K562 (cell line): ENCODE measurements at regions not wholly inside any gene's neighbourhood (a gene's known extent, or its start where the extent isn't known, plus 50 kb on each side); places are given as distances from the start of the nearest gene placed in this dataset.

Source experiments
- ATAC-seq: fragments of 200-7000 bp; cut with Tn5 transposase; 3 replicates; pipeline ENCODE4 v1.9.1; 2020; ENCODE audit warnings: moderate library complexity
- BruUV-seq: library from RNA; stranded (reverse); fragments of 400-500 nt; replicated peaks from 2 replicates; lab custom pipeline; 2021; lab: Mats Ljungman, UMichigan
- CTCF ChIA-PET: fragments of 300-600 bp; formaldehyde crosslinking; extraction: SDS; loops from one replicate; lab custom pipeline; 2021; ENCODE audit warnings: low intra/inter-chr PET ratio; lab: Yijun Ruan, JAX
- POLR2A ChIA-PET: fragments of 300-600, 350-650 bp; sonication (Branson Sonifier 250); formaldehyde crosslinking; extraction: SDS; loops from one replicate; lab custom pipeline; 2021; ENCODE audit warnings: antibody characterized with exemption, inconsistent platforms; lab: Yijun Ruan, JAX
- DNase-seq, 4 experiments: peaks; one replicate each; pipeline versions ENCODE4 v3.0.0 to v3.0.0-alpha.2; 2011 to 2018; ENCODE audit warnings: low spot score in 3 of 4, mixed read lengths in 3 of 4; ENCODE audit errors: extremely low read depth in 1 of 4
- FAIRE-seq: peaks from 2 replicates; lab custom pipeline; 2011; peaks lifted over from hg19 to GRCh38; lab: Jason Lieb, UNC
- H2AFZ ChIP-seq: 2 replicates; pipeline ENCODE4 v1.6.0; 2011; ENCODE audit warnings: low read depth, low read length, control low read depth, inconsistent platforms
- H3K27ac ChIP-seq: fragments of 200-600 bp; 3 replicates; pipeline ENCODE4 v1.8.0; 2011; ENCODE audit warnings: low read depth, mild to moderate bottlenecking, control low read depth, inconsistent platforms, low read length, moderate library complexity, mixed read lengths; ENCODE audit errors: extremely low read depth
- H3K27me3 ChIP-seq, 2 experiments: fragments of 300-600 bp in 1 of 2; 2 replicates in 1 of 2; 3 replicates in 1 of 2; pipeline versions ENCODE4 v1.6.0 to v1.8.0; 2011; ENCODE audit warnings: inconsistent platforms in 2 of 2, low read length in 2 of 2, mild to moderate bottlenecking in 1 of 2, mixed read lengths in 1 of 2, moderate library complexity in 1 of 2; ENCODE audit not compliant: control insufficient read depth in 2 of 2, insufficient read depth in 2 of 2
- H3K36me3 ChIP-seq: fragments of 300-600 bp; 3 replicates; pipeline ENCODE4 v1.8.0; 2011; ENCODE audit warnings: mild to moderate bottlenecking, low read length, inconsistent platforms; ENCODE audit not compliant: control insufficient read depth, insufficient read depth
- H3K4me1 ChIP-seq, 2 experiments: fragments of 200-600 bp in 1 of 2; replicated peaks in 1 of 2; 2 replicates in 1 of 2; 3 replicates in 1 of 2; pipeline versions ENCODE4 v1.5.1 to v1.8.0; 2011; ENCODE audit warnings: inconsistent platforms in 2 of 2, low read length in 2 of 2, mild to moderate bottlenecking in 1 of 2, mixed read lengths in 1 of 2, moderate library complexity in 1 of 2; ENCODE audit not compliant: control insufficient read depth in 2 of 2, insufficient read depth in 2 of 2
- H3K4me2 ChIP-seq: 2 replicates; pipeline ENCODE4 v1.6.1; 2011; ENCODE audit warnings: low read length, control low read depth, inconsistent platforms, mixed read lengths; ENCODE audit not compliant: insufficient read depth
- H3K4me3 ChIP-seq: fragments of 200-600 bp; sonication (generic), shearing (Covaris generic); 2 replicates; pipeline ENCODE4 v1.5.1; 2016; ENCODE audit warnings: control low read depth, inconsistent platforms
- H3K79me2 ChIP-seq: fragments of 200-600 bp; 3 replicates; pipeline ENCODE4 v1.8.0; 2011; ENCODE audit warnings: low read length, inconsistent platforms; ENCODE audit not compliant: control insufficient read depth, insufficient read depth
- H3K9ac ChIP-seq, 2 experiments: 2 replicates each; pipeline versions ENCODE4 v1.6.0 to v1.6.1; 2011; ENCODE audit warnings: low read depth in 2 of 2, low read length in 2 of 2, control low read depth in 1 of 2, inconsistent platforms in 1 of 2, mild to moderate bottlenecking in 1 of 2, mixed read lengths in 1 of 2; ENCODE audit not compliant: insufficient read depth in 1 of 2
- H3K9me1 ChIP-seq: one replicate; pipeline ENCODE4 v1.6.0; 2011; ENCODE audit warnings: inconsistent platforms, mild to moderate bottlenecking, low read length, moderate library complexity; ENCODE audit not compliant: control insufficient read depth, insufficient read depth
- H3K9me3 ChIP-seq: replicated peaks from 2 replicates; pipeline ENCODE4 v1.5.1; 2011; ENCODE audit warnings: low read depth, low read length, inconsistent platforms; ENCODE audit not compliant: control insufficient read depth, insufficient read depth
- H4K20me1 ChIP-seq: replicated peaks from 2 replicates; pipeline ENCODE4 v1.6.1; 2011; ENCODE audit warnings: low read length, inconsistent platforms, mixed read lengths; ENCODE audit not compliant: control insufficient read depth, insufficient read depth
- BCL6 ChIP-seq: fragments of 250-450 bp; sonication (Bioruptor Pico); IDR thresholded peaks from 2 replicates; pipeline ENCODE4 v1.4.0; 2020
- CHD4 ChIP-seq: fragments of 200-600 bp; sonication (generic); IDR thresholded peaks from 3 replicates; pipeline ENCODE4 v1.6.1; 2012; ENCODE audit warnings: low read depth, mild to moderate bottlenecking, mixed read lengths, low read length, inconsistent platforms; ENCODE audit not compliant: insufficient read depth, insufficient replicate concordance, poor library complexity, severe bottlenecking
- ETS2 ChIP-seq: IDR thresholded peaks from 2 replicates; pipeline ENCODE4 v1.6.1; 2016; ENCODE audit warnings: borderline replicate concordance, missing genetic modification characterization, mild to moderate bottlenecking, moderate library complexity, missing compliant biosample characterization; ENCODE audit not compliant: poor library complexity, severe bottlenecking
- FOSL1 ChIP-seq: fragments of 200-800 bp; sonication (Bioruptor generic); conservative IDR thresholded peaks from 2 replicates; pipeline ENCODE4 v1.6.1; 2016; ENCODE audit warnings: missing genetic modification characterization, missing compliant biosample characterization
- NCOA6 ChIP-seq: fragments of 450-650 bp; IDR thresholded peaks from 2 replicates; pipeline ENCODE4 v1.6.1; 2017; ENCODE audit warnings: mild to moderate bottlenecking
- NR4A1 ChIP-seq, 2 experiments: fragments of 250-450 bp in 1 of 2; fragments of 450-650 bp in 1 of 2; sonication (Bioruptor Pico) in 1 of 2; IDR thresholded peaks; 2 replicates each; pipeline versions ENCODE4 v1.4.0 to v1.6.1; 2016 to 2020; ENCODE audit warnings: mild to moderate bottlenecking in 2 of 2, missing compliant biosample characterization in 1 of 2, missing genetic modification characterization in 1 of 2, moderate library complexity in 1 of 2
- RHOXF2B ChIP-seq: fragments of 250-450 bp; sonication (Bioruptor Pico); conservative IDR thresholded peaks from 2 replicates; pipeline ENCODE4 v1.5.1; 2021
- STAG1 ChIP-seq: sonication (generic); formaldehyde crosslinking; IDR thresholded peaks from 2 replicates; pipeline ENCODE4 v1.5.0; 2020; ENCODE audit warnings: missing genetic modification reagents, borderline replicate concordance
- TCF3 ChIP-seq: sonication (generic); formaldehyde crosslinking; IDR thresholded peaks from 2 replicates; pipeline ENCODE4 v1.4.0; 2020; ENCODE audit warnings: mild to moderate bottlenecking, missing genetic modification reagents
- ZNF41 ChIP-seq: fragments of 250-450 bp; sonication (Bioruptor Pico); conservative IDR thresholded peaks from 2 replicates; pipeline ENCODE4 v1.4.0; 2020; ENCODE audit warnings: mild to moderate bottlenecking
- WGBS: fragments of 100-300 bp; shearing (Covaris generic); methylation state at CpG from one replicate; pipeline ENCODE4 v1.1.6; 2016; ENCODE audit warnings: low coverage, mixed read lengths; ENCODE audit not compliant: insufficient coverage; ENCODE audit errors: missing lambda C conversion rate; 5-methylcytosine and 5-hydroxymethylcytosine counted together
- in situ Hi-C: fragments of 300-500 bp; cut with MboI; formaldehyde crosslinking; loops from 4 replicates; pipeline ENCODE4 v1.15.0; 2018; ENCODE audit warnings: inconsistent platforms, mixed read lengths
- intact Hi-C: fragments of 100-400 bp; cut with micrococcal nuclease; formaldehyde crosslinking; loops from 2 replicates; pipeline ENCODE4 v1.14.2; 2022

GRCh38 chr2:52570716-52571115 lies 1196.9 kb upstream of the CHAC2 start:
- CTCF ChIA-PET = no interaction called here
- POLR2A ChIA-PET = no interaction called here
- Histone ChIP-seq H3K27me3 (no peaks in the 10 kb centered on the region), H2AFZ (no peak overlapping the region), H3K4me1 (no peaks in the 10 kb centered on the region), H3K27ac (no peak overlapping the region), H4K20me1 (no peaks in the 10 kb centered on the region), H3K4me3 (no peak overlapping the region), H3K79me2 (no peaks in the 10 kb centered on the region), H3K9me3 (no peaks in the 10 kb centered on the region), H3K36me3 (no peaks in the 10 kb centered on the region), H3K4me2 (no peak overlapping the region), H3K9me1 (no peaks in the 10 kb centered on the region), H3K9ac (no peak overlapping the region)
- in situ Hi-C loops (no loop called here), intact Hi-C loops (no loop called here)
- FAIRE-seq (no peak), DNase-seq (no peak), ATAC-seq (no peak)
- WGBS = 2% methylated on average over 19 of the region's 19 CpGs
- TF ChIP-seq BCL6 (no peak), NR4A1 (CRISPR knock-in tag; IDR thresholded peaks at IDR 0.05) (no peak), NR4A1 (tag; IDR thresholded peaks at IDR 0.05) (no peak), TCF3 (no peak), STAG1 (CRISPR knock-in tag) (no peak), CHD4 (no peak), ZNF41 (CRISPR knock-in tag) (no peak), NCOA6 (no peak), RHOXF2B (CRISPR knock-in tag) (no peak), ETS2 (tag) (no peak), FOSL1 (tag) (no peak)
- no TSS peak for BruUV-seq
